SU-DHL-6 (cell line): ENCODE measurements at regions not wholly inside any gene's neighbourhood (a gene's known extent, or its start where the extent isn't known, plus 50 kb on each side); places are given as distances from the start of the nearest gene placed in this dataset.

Source experiments
- EZH2phosphoT487 ChIP-seq: fragments of 200-600 bp; sonication (generic), shearing (Covaris generic); conservative IDR thresholded peaks from 2 replicates; pipeline ENCODE4 v1.6.1; 2018; ENCODE audit warnings: mild to moderate bottlenecking, antibody characterized with exemption, low read length, moderate library complexity, mixed read lengths
- TF ChIP-seq, protein P1 (sequence below): fragments of 200-600 bp; sonication (generic); IDR thresholded peaks from one replicate; pipeline ENCODE4 v1.5.1; 2017; ENCODE audit warnings: antibody characterized with exemption, mild to moderate bottlenecking, low read length, moderate library complexity; ENCODE audit not compliant: insufficient read depth, poor library complexity, severe bottlenecking

DNA sequence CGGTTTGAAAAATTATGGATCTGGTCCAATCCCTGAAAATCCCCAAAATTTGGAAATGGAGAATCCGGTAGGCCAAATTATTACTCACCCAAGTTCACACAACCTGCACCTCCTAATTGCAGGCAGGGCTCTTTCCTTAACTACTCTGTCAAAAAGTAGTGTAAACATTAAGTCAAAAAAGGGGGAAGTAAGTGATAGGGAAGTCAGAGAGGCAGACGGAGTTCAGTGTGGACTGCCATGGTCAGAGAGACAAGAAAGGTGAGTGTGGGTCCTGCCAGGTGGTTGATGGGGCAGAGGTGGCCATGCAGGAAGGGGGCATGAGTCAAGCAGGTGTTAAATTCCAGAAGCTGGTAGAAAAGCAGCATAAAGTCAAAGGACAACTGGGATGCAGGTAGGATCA, 83.5 kb upstream of the CALM2 start:
- TF ChIP-seq, protein P1, sequence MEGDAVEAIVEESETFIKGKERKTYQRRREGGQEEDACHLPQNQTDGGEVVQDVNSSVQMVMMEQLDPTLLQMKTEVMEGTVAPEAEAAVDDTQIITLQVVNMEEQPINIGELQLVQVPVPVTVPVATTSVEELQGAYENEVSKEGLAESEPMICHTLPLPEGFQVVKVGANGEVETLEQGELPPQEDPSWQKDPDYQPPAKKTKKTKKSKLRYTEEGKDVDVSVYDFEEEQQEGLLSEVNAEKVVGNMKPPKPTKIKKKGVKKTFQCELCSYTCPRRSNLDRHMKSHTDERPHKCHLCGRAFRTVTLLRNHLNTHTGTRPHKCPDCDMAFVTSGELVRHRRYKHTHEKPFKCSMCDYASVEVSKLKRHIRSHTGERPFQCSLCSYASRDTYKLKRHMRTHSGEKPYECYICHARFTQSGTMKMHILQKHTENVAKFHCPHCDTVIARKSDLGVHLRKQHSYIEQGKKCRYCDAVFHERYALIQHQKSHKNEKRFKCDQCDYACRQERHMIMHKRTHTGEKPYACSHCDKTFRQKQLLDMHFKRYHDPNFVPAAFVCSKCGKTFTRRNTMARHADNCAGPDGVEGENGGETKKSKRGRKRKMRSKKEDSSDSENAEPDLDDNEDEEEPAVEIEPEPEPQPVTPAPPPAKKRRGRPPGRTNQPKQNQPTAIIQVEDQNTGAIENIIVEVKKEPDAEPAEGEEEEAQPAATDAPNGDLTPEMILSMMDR, result no peak
- TF ChIP-seq EZH2phosphoT487, result no peak
